Superior temporal gyrus (tissue), 1 donor: ENCODE measurements at regions not wholly inside any gene's neighbourhood (a gene's known extent, or its start where the extent isn't known, plus 50 kb on each side); places are given as distances from the start of the nearest gene placed in this dataset.

Experiments
- DNase-seq: peaks from one replicate; pipeline ENCODE4 v3.0.0-alpha.2; 2016; ENCODE audit errors: extremely low spot score

- DNase-seq: no peak
These were observed 238.4 kb downstream of the ZEB2 start for GRCh38 chr2:144281476-144281875.

- DNase-seq: no peak
These were observed 239.9 kb downstream of the ZEB2 start for GRCh38 chr2:144280009-144280408.

DNA sequence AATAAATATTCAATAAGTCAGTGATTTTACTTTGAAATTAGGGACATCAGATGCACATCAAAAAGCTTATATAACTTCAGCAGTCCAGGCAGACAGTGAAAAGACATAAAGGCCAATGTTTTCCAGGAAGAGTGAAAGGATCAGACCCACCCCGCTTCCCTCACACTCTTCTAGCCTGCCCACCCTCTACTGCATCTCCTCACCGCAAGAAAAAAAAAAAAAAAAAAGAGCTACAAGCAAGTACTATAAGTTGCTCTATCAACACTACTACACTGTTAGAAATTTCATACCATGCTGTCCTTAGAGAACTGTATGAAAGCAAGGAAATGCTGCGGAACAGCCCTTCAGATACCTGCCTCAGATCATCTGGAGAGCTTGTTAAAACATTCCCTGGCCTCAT lies 240.8 kb downstream of the ZEB2 start:
- no peak for DNase-seq

- no peak for DNase-seq
These were observed 242.1 kb downstream of the ZEB2 start for GRCh38 chr2:144277622-144278354.

- no peak for DNase-seq
These were observed 244.6 kb downstream of the ZEB2 start for GRCh38 chr2:144275340-144275739.

- DNase-seq: no peak
These were observed 245.8 kb downstream of the ZEB2 start for GRCh38 chr2:144274131-144274530.

DNA sequence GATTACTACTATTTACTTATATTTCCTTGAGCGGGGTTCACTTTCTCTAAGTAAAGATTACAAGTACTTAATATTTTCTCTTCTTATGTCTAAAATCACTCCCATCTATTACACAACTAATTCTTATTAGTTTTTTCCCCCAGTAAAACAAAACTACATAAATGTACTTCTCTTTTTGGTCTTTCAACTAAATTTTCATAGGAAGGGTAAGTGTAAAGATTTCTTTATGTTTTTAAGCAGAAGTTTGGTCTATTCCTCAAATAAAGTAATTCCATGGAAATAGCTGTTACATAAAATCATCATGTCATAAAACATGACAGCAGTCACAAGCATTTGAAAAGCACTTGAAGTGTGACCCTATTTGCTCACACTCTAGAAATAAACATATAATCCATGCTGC lies 249.0 kb downstream of the ZEB2 start:
- no peak for DNase-seq

DNA sequence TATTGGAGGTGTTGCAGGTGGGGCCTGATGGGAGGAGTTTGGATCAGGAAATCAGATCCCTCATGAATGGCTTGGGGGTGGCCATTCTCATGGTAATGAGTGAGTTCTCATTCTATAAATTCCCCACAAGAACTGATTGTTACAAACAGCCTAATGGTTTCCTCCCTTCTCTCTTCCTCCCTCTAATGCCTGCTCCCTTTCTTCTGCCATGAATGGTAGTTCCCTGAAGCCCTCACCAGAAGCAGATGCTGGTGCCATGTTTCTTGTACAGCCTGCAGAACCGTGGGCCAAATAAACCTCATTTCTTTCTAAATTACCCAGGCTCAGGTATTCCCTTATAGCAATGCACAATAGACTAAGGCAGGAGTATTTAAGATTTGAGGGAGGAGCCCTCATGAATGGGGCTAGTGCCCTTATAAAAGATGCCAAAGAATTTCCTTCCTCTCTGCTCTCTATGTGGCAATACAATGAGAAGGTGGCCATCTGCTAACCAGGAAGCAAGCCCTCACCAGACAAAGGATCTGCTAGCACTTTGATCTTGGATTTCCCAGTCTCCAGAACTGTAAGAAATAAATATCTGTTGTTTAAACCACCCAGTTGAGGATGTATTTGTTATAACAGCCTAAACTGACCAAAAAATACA lies 251.8 kb downstream of the ZEB2 start:
- no peak for DNase-seq

DNA sequence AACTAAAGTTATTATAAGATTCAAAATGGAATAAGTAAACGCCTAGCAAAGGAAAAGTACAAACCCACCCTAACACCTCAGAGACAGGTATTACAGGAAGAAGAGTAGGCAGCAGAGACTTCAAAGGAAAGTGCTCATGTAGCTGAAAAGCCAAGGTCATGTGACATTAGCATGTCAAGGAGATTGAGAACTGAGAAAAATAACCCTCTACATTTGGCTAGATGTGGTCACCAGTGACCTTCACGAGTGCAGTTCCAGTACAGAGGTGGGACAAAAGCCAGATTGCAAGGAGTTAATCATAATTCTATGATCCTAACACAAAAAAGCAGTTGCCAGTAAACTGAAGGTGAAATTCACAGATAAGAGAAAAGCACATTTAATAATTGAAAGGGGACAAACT lies 252.7 kb downstream of the ZEB2 start:
- no peak for DNase-seq

DNA sequence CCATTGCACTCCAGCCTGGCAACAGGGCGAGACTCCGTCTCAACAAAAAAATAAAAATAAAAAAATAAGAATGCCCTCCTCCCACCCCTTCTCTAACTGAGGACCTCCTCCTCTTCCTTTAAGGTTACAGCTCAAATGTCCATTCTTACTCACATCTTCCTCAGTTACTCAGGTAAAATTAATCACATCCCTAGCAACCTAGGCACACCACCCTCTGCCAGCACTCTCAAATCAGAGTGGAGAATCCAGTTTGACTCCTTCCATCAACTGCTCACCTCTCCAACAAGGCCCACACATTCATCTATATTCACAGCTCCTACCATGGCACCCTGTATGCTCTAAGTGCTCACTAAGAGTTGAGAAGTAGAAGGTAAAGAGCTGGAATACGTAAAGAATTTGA lies 254.3 kb downstream of the ZEB2 start:
- DNase-seq: no peak

- DNase-seq: no peak
These were observed 258.0 kb downstream of the ZEB2 start for GRCh38 chr2:144261966-144262365.

GRCh38 chr2:144261336-144261735 lies 258.6 kb downstream of the ZEB2 start:
- DNase-seq: no peak

DNA sequence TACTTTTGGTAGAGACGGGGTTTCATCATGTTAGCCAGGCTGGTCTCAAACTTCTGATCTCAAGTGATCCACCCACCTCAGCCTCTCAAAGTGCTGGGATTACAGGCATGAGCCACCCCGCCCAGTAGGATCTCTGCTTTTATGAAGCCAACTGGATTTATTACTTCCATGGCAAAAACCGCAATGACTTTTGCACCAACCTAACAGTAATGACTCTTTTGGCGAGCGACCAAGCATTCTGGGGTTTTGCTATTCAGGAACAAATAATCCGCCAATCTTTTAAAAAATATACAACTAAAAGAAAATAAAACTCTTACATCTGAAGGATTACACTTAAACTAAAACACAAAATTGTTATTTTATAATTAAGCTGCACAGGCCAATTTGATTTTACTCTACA lies 260.6 kb downstream of the ZEB2 start:
- DNase-seq: no peak

DNA sequence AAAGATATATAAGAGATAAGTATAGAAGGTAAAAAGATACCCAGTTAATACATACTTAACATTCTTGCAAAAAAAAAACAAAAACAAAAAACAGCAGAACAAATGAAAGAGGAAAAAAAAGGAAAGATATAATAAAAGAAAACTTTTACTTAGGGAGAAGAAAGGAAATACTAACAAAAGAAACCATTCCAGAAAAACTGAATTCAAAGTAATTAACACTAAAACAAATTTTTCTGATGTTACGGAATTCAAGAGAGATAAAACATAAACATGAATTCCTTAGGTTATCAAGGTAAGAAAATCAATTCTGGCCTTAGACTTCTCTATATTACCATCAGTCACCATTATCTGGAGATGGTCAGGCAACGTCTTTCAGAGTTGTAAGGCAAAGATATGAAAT lies 261.8 kb downstream of the ZEB2 start:
- no peak for DNase-seq

- DNase-seq: no peak
These were observed 262.8 kb downstream of the ZEB2 start for GRCh38 chr2:144256996-144257707.

DNA sequence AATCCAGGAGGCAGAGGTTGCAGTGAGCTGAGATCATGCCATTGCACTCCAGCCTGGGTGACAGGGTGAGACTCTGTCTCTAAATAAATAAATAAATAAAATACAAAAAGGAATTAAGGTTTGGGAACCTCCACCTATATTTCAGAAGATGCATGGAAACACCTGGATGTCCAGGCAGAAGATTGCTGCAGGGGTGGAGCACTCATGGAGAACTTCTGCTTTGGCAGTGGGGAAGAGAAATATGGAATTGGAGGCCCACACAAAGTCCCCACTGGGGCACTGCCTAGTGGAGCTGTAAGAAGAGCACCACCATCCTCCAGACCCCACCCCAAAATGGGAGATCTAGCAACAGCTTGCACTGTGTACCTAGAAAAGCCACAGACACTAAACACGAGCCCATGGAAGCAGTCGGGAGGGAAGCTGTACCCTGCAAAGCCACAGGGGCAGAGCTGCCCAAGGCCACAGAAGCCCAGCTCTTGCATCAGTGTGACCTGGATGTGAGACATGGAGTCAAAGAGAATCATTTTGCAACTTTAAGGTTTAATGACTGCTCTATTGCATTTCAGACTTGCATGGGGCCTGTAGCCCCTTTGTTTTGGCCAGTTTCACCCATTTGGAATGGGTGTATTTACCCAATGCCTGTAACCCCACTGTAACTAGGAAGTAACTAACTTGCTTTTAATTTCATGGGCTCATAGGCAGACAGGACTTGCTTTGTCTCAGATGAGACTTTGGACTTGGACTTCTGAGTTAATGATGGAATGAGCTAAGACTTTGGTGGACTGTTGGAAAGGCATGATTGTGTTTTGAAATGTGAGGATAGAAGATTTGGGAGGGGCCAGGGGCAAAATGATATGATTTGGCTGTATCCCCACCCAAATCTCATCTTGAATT lies 265.3 kb downstream of the ZEB2 start:
- no peak for DNase-seq

GRCh38 chr2:144253743-144254142 lies 266.2 kb downstream of the ZEB2 start:
- no peak for DNase-seq

GRCh38 chr2:144252694-144253093 lies 267.2 kb downstream of the ZEB2 start:
- DNase-seq: no peak

DNA sequence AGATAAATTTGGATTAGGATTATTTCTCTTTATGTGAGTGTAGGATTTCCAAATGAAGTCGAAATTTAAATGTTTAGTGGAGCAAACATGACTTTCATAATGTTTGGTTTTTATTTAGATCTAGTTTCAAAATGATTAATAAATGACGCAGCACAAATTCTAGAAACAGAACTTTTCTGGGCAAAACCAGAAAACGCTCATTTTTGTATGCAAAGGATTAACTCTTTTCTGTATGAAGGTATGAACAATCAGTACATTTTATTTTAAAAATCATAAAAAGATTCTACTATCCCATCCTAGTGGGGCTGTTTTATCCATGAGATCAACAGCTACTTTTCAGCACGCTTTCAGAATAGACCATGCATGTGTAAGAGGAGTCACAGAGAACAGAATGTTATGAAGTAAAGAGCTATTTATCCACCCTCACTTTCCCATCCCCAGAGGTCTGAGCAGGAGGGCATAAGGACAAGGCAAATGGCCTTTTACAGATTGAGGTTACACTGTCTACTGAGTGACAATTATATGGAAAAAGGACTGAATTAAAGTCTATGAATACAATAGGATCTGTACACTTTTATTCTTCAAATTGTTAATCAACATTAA lies 270.8 kb downstream of the ZEB2 start:
- DNase-seq: no peak

DNA sequence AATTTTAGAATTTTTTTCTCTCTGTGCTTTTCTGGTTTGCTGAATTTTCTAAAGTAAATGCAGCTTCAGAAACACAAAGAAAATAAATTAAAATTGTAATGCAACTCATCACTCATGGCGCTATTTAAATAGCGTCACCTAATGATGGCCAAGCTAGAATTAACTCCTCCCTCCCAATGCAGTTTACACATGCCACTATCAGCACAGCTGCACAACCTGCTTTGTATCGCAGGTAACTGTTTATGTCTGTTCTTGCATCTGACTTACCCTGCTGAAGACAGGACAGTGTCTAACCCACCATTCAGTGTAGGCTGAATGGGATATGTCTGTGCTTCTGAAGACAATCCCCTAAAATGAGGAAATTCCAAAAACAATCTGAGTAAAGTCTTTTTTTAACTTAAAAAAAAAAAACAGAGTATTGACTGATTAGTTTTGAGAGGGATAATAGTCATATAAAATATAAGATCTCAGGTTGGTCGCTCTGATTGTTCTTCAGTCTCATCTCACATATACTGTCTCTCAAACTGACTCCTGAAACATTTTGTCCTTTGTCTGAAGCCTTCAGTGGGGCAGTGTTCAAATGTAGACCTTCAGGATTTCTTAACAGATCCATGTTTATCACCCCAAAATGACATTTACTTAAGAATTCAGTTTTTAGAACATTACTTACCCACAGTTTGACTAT lies 271.4 kb downstream of the ZEB2 start:
- no peak for DNase-seq

DNA sequence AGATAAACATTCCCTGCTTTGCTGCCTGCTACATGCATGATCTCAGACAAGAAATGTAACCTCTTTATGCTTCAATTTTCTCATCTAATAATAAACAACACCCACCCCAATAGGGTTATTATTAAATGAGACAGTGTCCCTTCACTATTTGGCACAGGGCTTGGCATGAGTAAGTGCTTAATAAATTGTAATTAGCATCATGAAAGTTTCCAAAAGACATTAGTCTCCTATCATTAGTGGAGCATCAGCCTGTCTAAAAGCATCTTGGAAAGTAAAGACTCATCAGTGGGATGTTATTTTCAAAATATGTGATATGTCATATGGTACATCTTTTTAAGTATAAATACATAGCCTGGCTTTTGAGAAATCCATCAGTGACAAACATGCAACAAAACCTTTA lies 275.0 kb downstream of the ZEB2 start:
- DNase-seq: no peak
